GM21717 (cell line): ENCODE measurements at regions not wholly inside any gene's neighbourhood (a gene's known extent, or its start where the extent isn't known, plus 50 kb on each side); places are given as distances from the start of the nearest gene placed in this dataset.
"Not testable (repeated sequence)": the region's sequence is repeated elsewhere in the genome, so short reads cannot be mapped to it uniquely, and the experiment has no call there.

Experiments
- ATAC-seq: cut with Tn5 transposase; IDR thresholded peaks from one replicate; pipeline ENCODE4 v1.9.1; 2021; ENCODE audit warnings: mild to moderate bottlenecking, moderate library complexity; ENCODE audit not compliant: unreplicated experiment

DNA sequence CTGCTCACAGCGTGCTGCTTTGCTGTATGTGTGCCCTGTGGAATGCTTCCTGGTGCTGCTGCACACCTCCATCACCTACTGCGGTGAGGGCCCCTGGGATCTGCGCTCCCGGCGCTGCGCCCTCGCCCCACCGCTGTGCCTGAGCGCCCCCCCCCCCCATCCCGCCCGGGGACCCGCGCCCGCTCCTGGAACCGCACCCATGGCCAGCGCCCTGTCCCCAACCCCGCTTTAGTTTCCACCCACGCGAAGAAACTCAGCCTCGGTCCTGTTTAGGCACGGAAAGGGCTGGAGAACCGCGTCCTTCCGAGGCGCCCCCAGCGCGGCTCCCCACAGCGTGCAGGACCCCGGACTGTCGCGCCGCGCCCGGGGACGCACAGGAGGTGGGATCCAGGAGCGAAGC lies 265.5 kb downstream of the POTEB3 start:
- not testable (repeated sequence) for ATAC-seq

DNA sequence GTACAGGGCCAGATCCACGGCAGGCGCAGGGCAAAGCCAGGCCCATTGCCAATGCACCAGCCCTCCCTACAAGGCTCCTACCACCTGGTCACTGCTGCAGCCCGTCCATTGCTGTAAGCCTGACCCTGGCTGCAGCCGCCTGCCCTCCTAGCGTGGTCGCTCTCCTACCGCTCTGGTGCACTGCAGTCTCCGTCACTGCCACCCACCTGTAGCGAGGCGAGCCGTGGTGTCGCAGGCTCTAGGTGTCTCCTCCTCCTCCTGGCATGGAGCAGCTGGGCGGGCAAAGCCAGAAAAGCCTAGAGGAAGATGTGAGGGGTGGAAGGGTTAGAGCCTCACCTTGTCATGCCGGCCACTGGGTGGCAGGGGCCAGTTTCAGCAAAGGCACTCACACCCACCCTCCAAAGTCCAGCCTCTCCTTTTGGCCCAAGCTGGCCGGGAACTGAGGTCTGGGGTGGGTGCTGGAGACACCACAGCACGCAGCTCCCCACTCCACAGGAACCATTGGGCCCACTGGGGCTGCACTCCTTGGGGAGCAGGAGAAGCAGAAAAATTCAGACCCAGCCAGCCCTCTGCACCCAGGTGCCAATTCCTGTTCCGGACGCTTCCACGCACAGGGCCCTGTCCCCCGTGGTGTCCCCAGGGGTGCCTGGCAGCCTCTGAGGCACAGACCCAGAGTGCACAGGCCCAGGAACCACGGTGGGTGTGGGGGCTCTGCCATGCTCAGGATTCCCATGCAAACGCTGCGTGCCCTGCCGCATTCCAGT lies 285.3 kb upstream of the POTEB2 start:
- ATAC-seq: not testable (repeated sequence)

DNA sequence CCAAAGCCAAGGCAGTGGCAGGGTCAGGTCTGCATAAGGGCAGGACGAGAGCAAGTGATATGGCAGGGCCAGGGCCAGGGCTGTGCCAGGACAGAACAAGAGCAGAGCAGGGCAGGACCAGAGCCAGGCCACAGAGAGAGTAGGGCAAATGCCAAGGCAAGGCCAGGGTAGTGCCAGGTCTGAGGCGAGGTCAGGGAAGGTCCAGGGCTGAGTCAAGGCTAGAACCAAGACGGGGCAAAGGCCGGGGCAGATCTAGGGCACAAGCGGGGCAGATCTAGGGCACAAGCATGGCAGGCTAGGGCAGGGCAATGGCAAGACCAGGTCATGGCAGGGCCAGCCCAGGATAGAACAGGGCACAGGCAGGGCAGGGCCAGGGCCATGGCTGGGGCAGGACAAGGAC lies 282.0 kb upstream of the POTEB2 start:
- not testable (repeated sequence) for ATAC-seq

DNA sequence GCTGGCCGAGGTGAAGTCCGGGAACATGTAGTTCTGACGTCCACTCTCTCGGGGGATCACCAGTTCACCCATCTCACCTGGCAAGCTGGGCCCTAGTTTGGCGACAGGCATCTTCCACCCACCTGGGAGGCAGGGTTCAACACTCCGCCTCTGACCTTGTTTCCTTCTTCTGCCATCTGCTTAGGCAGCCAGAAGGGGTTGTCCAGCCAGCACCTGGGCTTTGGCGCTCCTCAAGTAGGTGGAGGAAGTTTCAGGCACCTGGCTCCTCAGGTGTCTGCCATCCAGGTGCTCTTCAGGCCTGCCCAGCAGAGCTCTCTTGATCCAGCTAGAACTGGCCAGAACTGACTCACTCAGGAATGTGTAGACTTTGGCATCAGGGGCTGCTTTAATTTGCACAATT lies 267.8 kb upstream of the POTEB2 start:
- ATAC-seq: not testable (repeated sequence)

DNA sequence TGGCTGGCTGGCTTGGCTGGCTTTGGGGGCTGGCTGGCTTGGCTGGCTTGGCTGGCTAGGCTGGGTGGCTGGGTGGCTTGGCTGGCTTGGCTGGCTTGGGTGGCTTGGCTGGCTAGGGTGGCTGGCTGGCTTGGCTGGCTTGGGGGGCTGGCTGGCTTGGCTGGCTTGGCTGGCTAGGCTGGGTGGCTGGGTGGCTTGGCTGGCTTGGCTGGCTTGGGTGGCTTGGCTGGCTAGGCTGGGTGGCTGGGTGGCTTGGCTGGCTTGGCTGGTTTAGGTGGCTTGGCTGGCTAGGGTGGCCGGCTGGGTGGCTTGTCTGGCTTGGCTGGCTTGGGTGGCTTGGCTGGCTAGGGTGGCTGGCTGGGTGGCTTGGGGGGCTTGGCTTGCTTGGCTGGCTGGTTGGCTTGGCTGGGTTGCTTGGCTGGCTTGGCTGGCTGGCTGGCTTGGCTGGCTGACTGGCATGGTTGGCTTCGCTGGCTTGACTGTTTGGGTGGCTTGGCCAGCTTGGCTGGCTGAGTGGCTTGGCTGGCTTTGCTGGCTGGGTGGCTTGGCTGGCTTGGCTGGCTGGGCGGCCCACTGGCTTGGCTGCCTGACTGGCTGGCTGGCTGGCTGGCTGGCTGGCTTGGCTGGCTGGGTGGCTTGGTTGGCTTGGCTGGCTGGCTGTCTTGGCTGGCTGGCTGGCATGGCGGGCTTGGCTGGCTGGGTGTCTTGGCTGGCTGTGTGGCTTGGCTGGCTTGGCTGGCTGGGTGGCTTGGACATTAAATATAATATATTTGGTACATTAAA lies 246.3 kb upstream of the POTEB2 start:
- ATAC-seq: not testable (repeated sequence)

DNA sequence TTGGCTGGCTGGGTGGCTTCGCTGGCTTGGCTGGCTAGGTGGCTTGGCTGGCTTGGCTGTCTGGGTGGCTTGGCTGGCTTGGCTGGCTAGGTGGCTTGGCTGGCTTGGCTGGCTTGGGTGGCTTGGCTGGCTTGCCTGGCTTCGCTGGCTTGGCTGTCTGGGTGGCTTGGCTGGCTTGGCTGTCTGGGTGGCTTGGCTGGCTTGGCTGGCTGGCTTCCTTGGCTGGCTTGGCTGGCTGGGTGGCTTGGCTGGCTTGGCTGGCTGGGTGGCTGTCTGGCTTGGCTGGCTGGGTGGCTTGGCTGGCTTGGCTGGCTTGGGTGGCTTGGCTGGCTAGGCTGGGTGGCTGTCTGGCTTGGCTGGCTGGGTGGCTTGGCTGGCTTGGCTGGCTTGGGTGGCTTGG lies 245.7 kb upstream of the POTEB2 start:
- ATAC-seq: not testable (repeated sequence)

DNA sequence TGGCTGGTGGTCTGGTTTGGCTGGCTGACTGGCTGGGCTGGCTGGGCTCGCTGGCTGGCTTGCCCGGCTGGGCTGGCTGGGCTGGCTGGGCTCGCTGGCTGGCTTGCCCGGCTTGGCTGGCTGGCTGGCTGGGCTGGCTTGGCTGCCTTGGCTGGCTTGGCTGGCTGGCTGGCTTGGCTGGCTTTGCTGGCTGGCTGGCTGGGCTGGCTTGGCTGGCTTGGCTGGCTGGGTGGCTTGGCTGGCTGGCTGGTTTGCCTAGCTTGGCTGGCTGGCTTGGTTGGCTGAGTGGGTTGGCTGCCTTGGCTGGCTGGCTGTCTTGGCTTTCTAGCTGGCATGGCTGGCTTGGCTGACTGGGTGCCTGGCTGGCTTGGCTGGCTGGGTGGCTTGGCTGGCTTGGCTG lies 245.1 kb upstream of the POTEB2 start:
- ATAC-seq: not testable (repeated sequence)

DNA sequence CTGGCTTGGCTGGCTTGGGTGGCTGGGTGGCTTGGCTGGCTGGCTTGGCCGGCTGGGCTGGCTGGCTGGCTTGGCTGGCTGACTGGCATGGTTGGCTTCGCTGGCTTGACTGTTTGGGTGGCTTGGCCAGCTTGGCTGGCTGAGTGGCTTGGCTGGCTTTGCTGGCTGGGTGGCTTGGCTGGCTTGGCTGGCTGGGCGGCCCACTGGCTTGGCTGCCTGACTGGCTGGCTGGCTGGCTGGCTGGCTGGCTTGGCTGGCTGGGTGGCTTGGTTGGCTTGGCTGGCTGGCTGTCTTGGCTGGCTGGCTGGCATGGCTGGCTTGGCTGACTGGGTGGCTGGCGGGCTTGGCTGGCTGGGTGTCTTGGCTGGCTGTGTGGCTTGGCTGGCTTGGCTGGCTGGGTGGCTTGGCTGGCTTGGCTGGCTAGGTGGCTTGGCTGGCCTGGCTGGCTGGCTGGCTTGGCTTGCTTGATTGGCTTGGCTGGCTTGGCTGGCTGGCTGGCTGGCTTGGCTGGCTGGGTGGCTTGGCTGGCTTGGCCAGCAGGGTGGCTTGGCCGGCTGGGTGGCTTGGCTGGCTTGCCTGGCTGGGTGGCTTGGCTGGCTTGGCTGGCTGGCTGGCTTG lies 244.2 kb upstream of the POTEB2 start:
- not testable (repeated sequence) for ATAC-seq

DNA sequence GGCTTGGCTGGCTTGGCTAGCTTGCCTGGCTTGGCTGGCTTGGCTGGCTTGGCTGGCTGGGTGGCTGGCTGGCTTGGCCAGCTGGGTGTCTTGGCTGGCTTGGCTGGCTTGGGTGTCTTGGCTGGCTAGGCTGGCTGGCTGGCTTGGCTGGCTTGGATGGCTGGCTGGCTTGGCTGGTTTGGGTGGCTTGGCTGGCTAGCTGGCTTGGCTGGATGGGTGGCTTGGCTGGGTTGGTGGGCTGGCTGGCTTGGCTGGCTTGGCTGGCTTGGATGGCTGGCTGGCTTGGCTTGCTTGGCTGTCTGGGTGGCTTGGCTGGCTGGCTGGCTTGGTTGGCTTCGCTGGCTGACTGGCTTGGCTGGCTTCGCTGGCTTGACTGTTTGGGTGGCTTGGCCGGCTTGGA lies 242.3 kb upstream of the POTEB2 start:
- ATAC-seq: not testable (repeated sequence)

DNA sequence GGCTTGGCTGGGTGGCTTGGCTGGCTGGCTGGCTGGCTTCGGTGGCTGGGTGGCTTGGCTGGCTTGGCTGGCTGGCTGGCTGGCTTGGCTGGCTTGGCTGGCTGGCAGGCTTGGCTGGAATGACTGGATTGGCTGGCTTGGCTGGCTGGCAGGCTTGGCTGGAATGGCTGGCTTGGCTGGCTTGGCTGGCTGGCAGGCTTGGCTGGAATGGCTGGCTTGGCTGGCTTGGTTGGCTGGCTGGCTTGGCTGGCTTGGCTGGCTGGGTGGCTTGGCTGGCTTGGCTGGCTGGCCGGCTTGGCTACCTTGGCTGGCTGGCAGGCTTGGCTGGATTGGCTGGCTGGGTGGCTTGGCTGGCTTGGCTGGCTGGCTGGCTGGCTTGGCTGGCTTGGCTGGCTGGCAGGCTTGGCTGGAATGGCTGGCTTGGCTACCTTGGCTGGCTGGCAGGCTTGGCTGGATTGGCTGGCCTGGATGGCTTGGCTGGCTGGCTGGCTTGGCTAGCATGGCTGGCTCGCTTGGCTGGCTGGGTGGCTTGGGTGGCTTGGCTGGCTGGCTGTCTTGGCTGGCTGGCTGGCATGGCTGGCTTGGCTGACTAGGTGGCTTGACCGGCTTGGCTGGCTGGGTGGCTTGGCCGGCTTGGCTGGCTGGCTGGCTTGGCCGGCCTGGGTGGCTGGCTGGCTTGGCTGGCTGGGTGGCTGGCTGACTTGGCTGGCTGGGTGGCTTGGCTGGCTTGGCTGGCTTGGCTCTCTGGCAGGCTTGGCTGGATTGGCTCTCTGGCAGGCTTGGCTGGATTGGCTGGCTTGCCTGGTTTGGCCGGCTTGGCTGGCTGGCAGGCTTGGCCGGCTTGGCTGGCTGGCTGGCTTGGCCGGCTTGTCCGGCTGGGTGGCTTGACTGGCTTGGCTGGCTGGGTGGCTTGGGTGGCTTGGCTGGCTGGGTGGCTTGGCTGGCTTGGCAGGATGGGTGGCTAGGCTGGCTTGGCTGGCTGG lies 241.6 kb upstream of the POTEB2 start:
- ATAC-seq: not testable (repeated sequence)

DNA sequence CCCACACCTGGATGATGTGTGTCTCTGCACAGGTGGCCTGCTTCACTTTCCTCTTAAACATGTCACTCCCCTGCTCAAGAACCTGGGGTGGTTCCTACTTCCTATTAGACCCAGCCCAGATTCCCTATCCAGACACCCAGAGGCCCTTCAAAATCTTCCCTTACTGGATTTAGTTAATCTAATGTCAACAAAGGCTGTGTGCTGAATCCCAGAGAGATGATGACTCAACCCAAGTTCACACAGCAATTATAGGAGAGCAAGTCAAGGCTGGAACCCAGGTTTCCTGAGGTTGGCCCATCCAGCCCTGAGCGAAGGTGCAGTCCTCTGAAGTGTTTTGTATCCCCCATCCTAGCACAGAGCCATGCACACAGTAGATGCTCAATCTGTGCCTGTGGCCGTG lies 230.5 kb upstream of the POTEB2 start:
- not testable (repeated sequence) for ATAC-seq

DNA sequence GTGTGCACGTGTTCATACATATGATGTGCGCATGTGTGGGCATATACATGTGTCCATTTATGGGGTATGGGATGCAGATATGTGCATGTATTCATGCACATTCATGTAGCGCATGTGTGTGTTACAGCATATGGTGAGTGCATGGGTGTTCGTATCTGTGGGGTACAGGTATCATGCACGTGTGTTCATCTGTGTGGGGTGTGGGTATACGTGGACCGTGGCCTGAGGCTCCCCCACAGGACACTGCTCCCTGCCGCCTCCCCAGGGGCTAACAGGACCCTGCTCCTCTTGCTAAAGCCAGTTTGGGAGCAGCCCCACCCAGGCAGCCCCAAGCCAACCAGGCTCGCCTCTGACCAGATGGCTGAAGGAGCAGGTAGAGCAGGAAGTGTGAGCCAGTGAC lies 213.4 kb upstream of the POTEB2 start:
- not testable (repeated sequence) for ATAC-seq

DNA sequence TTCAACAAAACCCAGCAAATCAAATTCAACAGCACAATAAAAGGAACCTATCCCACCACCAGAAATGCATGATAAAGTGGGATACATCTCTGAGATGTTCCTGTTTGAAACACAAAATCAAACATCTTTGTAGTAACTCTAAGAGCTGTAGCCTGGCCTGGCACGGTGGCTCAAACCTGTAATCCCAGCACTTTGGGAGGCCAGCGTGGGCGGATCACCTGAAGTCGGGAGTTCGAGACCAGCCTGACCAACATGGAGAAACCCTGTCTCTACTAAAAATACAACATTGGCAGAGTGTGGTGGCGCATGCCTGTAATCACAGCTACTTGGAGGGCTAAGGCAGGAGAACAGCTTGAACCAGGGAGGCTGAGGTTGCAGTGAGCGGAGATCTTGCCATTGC lies 202.8 kb upstream of the POTEB2 start:
- not testable (repeated sequence) for ATAC-seq

DNA sequence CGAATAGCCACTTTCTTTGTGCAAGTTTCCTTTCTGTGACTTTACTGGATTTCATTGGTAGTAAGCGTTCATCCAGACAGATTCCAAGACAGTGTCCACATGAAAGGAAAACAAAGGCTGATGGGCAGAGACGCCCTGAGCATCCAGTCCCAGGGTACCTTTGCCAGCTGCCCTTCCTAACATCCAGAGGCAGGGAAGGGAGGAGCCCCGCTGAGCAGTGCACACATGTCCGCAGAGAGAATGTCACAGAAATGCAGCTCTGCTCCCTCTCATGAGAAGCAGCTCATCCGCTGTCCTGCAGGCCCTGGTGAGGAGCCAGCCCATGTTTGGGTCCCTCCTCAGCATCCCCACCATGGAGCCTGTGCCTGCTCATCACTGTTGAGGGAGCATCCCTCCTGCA lies 197.4 kb upstream of the POTEB2 start:
- ATAC-seq: not testable (repeated sequence)

DNA sequence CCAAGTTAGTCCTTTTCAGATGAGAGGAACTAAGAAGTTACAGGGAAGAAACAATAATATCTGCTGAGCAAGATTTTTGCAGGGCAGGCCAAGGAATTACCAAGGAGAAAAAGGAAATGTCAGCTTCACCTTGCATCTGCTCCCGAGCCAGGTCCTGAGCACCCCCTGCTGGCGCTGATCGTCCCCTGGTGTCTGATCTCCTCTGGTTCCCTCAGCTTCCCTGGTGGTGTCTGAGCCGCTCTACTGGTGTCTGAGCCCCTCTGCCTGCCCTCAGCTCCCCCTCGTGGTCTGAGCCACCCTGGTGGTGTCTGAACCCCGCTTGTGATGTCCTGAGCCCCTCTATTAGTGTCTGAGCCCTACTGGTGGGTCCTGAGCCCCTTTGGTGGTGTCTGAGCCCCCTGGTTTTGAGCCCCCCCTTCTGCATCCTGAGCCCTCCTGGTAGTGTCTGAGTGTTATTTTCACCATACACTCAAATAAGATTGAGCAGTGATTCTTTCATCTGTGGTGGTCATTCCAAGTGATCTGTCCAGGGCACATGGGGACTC lies 196.6 kb upstream of the POTEB2 start:
- not testable (repeated sequence) for ATAC-seq

DNA sequence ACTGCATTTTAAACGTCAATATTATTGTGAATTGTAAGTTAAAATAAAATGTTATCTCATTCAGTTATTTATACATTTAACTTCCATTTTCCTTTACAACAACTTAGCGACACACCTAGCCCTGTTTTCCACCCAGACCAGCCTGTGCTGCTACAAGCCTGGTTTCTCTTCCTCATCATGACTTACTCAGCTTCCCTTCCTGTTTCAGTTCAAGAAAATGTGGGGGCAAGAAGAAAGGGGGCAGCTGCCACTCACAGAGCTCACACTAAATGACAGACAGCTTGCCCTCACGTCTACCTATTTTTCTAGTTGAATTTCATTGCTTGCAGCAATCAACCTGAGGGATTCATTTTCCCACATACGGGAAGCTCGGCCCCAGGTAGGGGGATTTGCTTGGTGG lies 185.8 kb upstream of the POTEB2 start:
- not testable (repeated sequence) for ATAC-seq

DNA sequence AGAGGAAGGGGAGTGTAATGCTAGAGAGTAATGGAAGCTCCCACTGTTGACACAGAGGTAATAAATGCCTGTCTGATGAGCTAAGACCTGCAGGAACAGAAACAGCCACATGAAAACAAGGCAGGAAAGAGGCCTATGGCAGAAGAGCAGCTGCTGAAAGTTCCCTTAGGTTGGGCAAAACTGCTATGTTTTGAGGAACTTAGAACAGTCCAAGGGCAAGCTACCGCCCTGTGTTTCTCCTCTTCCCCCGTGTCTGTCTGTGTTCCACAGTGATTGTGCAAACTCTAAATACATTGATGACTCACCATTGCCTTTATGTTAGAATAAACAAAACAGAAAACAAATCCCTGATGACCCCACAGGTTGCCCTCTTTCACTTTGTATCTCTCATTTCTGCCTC lies 165.6 kb upstream of the POTEB2 start:
- ATAC-seq: not testable (repeated sequence)

DNA sequence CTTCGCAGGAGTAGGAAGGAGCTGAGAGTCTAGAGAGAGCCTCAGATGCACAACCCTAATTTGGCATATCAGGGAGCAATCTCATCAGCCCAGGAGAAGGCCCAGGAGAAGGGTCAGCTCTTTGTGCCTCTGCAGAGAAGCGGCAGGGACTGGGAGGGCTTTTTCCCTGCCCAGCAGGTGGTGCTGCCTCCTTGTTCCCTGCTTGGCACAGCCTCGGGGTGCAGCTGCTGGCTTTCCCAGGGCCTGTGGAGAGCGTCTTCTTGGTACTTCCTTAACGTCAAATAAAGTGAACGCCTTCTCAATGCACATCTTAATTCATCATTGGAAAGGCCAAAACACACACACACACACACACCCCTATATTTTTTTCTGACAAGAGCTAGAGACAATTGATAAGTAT lies 162.9 kb upstream of the POTEB2 start:
- ATAC-seq: not testable (repeated sequence)

DNA sequence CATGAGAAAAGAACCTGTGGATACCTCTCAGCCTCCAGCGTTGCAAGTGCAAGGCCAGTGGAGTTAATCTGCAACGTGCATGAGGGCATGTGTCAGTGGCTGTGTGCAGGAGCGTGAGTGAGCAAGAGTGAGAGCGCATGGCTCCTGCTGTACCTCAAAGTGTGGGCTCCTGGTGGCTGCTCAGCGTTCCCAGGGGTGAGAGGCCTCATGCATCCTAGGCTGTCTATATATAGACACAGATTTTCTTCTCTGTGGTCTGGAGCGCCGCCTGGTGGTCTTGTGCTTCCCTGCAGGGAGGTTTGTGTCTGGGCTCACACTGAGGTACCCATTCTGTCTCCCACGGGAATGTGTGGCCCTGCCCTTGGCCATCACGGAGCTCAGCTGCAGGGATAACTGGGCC lies 161.8 kb upstream of the POTEB2 start:
- not testable (repeated sequence) for ATAC-seq

DNA sequence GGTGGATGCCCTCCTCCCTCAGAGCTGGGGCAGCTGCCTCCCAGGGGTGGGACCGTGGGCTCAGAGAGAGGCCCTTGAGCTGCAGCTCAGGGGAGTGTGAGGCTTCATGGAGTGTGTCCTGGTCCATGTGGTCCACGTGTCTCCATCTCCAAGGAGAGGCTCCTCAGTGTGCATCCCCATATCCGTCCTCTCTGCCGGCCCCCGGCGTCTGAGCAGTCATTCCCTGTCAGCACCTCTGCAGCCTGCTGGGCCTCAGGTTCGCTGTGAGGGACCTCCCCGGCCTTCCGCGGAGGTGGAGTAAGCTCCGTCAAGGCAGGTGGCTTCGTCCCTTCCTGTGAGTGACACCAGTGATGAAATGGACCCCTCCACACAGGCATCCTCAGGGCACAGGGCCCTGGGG lies 160.7 kb upstream of the POTEB2 start:
- not testable (repeated sequence) for ATAC-seq
